ENCODE measurements at regions not wholly inside any gene's neighbourhood (a gene's known extent, or its start where the extent isn't known, plus 50 kb on each side); places are given as distances from the start of the nearest gene placed in this dataset.

GRCh38 chrX:113594123-113594841 lies 753.7 kb upstream of the AMOT start (continued):
- no peak for TF ChIP-seq REST (IDR thresholded peaks at IDR 0.05; ENCODE audit: unreplicated experiment)

- Histone ChIP-seq H3K27ac (ENCODE audit: low read depth) (no peak overlapping the region), H3K9me2 (ENCODE audit: insufficient read depth) (no peaks in the 10 kb centered on the region), H2AFZ (no peak overlapping the region), H3K4me3 (no peak overlapping the region), H3K4me2 (no peak overlapping the region), H3F3A (replicated peaks; ENCODE audit: low read depth) (no peaks in the 10 kb centered on the region), H3K4me1 (ENCODE audit: insufficient read depth) (no peaks in the 10 kb centered on the region), H3K79me2 (replicated peaks; ENCODE audit: insufficient read depth) (no peaks in the 10 kb centered on the region), H4K20me1 (replicated peaks; ENCODE audit: insufficient read depth) (no peaks in the 10 kb centered on the region), H3K36me3 (ENCODE audit: insufficient read depth) (no peaks in the 10 kb centered on the region), H3K27me3 (ENCODE audit: insufficient read depth) (no peaks in the 10 kb centered on the region)
- Mint-ChIP-seq H3K36me3 (ENCODE audit: low read depth) (no peaks in the 10 kb centered on the region), H3K4me3 (no peak overlapping the region), H3K27ac (no peak overlapping the region), H3K4me1 (no peaks in the 10 kb centered on the region), H3K9me3 (no peaks in the 10 kb centered on the region), H3K27me3 (ENCODE audit: insufficient read depth, low read depth, poor library complexity) (peaks cover 2% of the 10 kb centered on the region)
- DNase-seq (ENCODE audit: low spot score) (no peak), ATAC-seq (no peak)
- TF ChIP-seq STAT1 (IDR thresholded peaks at IDR 0.05; ENCODE audit: unreplicated experiment) (no peak), CTCF (conservative IDR thresholded peaks at IDR 0.05; ENCODE audit: low read depth in 2 of 2) (no peak), CREB1 (CRISPR knock-in tag; IDR thresholded peaks at IDR 0.05; ENCODE audit: low read depth) (no peak), ETS1 (IDR thresholded peaks at IDR 0.05) (no peak), EZH2phosphoT487 (IDR thresholded peaks at IDR 0.05; ENCODE audit: unreplicated experiment) (no peak), NANOG (IDR thresholded peaks at IDR 0.05; ENCODE audit: borderline replicate concordance) (no peak), ZNF114 (CRISPR knock-in tag; IDR thresholded peaks at IDR 0.05) (no peak), POLR2AphosphoS5 (IDR thresholded peaks at IDR 0.05; ENCODE audit: low read depth) (no peak), ZNF462 (CRISPR knock-in tag; IDR thresholded peaks at IDR 0.05) (no peak)
Observed at GRCh38 chrX:113586281-113586898, 745.8 kb upstream of the AMOT start.

Measured in GM23338 (cell line).